ENCODE measurements at regions not wholly inside any gene's neighbourhood (a gene's known extent, or its start where the extent isn't known, plus 50 kb on each side); places are given as distances from the start of the nearest gene placed in this dataset.
A peak's percentile ranks its signal among the peaks of the same experiment; 100 is the strongest.

GRCh38 chr9:38255599-38255998 lies 136.9 kb upstream of the ALDH1B1 start:
- CTCF ChIA-PET (ENCODE audit: low intra/inter-chr PET ratio, low total read pairs), result no interaction called here
- TF ChIP-seq NFE2L2 (IDR thresholded peaks at IDR 0.05; ENCODE audit: low read length) (peak; percentile 60), RELA (CRISPR knock-in tag; IDR thresholded peaks at IDR 0.05) (no peak)
- Histone ChIP-seq H3K4me2 (ENCODE audit: low read depth, low read length) (no peak overlapping the region), H3K27ac (ENCODE audit: extremely low read length, insufficient read depth, low read length) (no peak overlapping the region), H3K9ac (ENCODE audit: insufficient read depth, low read depth, low read length) (no peak overlapping the region), H3K4me3 (replicated peaks in 1 of 3; ENCODE audit: insufficient read depth in 1 of 3, low read depth in 2 of 3, low read length in 3 of 3) (no peak overlapping the region), H3K9me3 (ENCODE audit: low read length) (no peaks in the 10 kb centered on the region; the same call in 1 of the 2 replicates), H3K4me1 (ENCODE audit: insufficient read depth, low read length) (peaks cover 22% of the 10 kb centered on the region), H3K36me3 (replicated peaks in 1 of 2; ENCODE audit: control insufficient read depth in 1 of 2, insufficient read depth in 2 of 2, low read length in 2 of 2) (no peaks in the 10 kb centered on the region), H3K79me2 (ENCODE audit: insufficient read depth, low read length) (no peaks in the 10 kb centered on the region), H3K27me3 (ENCODE audit: control insufficient read depth in 1 of 2, insufficient read depth in 2 of 2, low read length in 2 of 2) (no peaks in the 10 kb centered on the region; a peak in 1 of 5 replicates), H4K20me1 (ENCODE audit: insufficient read depth, low read length) (no peaks in the 10 kb centered on the region), H2AFZ (ENCODE audit: low read length) (no peak overlapping the region)
- DNase-seq (ENCODE audit: low spot score), result no peak
- POLR2A ChIA-PET, result no interaction called here
- 36% methylated on average over 3 of the region's 3 CpGs for WGBS (ENCODE audit: low lambda C conversion rate)
- no peak for FAIRE-seq
- intact Hi-C loops (cut with micrococcal nuclease; ENCODE audit: unreplicated experiment), result no loop called here
- in situ Hi-C loops (cut with HindIII; ENCODE audit: extremely low pct_ligation_motif_present, low pct_unique_long_range_greater_than_20kb), result loop anchor here (10.0 kb wide), 2 partner anchors 161 to 351 kb away; partner anchors contain the start of gene SLC25A51
- no peak for ATAC-seq
- no TSS peak for BruUV-seq (replicated peaks)

- in situ Hi-C loops (cut with HindIII; ENCODE audit: extremely low pct_ligation_motif_present, low pct_unique_long_range_greater_than_20kb), result loop anchor here (10.0 kb wide), 2 partner anchors 160 to 350 kb away; partner anchors contain the start of gene SLC25A51
- WGBS (ENCODE audit: low lambda C conversion rate), result 54% methylated on average over 2 of the region's 2 CpGs
These were observed 137.7 kb upstream of the ALDH1B1 start for GRCh38 chr9:38254756-38255155.

More at GRCh38 chr9:38254756-38255155, 137.7 kb upstream of the ALDH1B1 start:
- no peak overlapping the region for H2AFZ ChIP-seq (ENCODE audit: low read length)
- CTCF ChIA-PET (ENCODE audit: low intra/inter-chr PET ratio, low total read pairs), result no interaction called here
- no peak overlapping the region for H3K4me3 ChIP-seq (replicated peaks in 1 of 3; ENCODE audit: insufficient read depth in 1 of 3, low read depth in 2 of 3, low read length in 3 of 3)
- no peaks in the 10 kb centered on the region for H4K20me1 ChIP-seq (ENCODE audit: insufficient read depth, low read length)
- POLR2A ChIA-PET, result no interaction called here
- no peak overlapping the region for H3K9ac ChIP-seq (ENCODE audit: insufficient read depth, low read depth, low read length)
- DNase-seq (ENCODE audit: low spot score) (no peak), FAIRE-seq (no peak), ATAC-seq (no peak)
- no peak overlapping the region for H3K4me2 ChIP-seq (ENCODE audit: low read depth, low read length)
- no peak for TF ChIP-seq NR2C2 (CRISPR knock-in tag; IDR thresholded peaks at IDR 0.05; ENCODE audit: borderline replicate concordance)
- no peak for TF ChIP-seq HMGA1 (CRISPR knock-in tag; conservative IDR thresholded peaks at IDR 0.05)
- no peak for TF ChIP-seq SIN3B (IDR thresholded peaks at IDR 0.05; ENCODE audit: low read length)
- no peak for TF ChIP-seq ZNF564 (CRISPR knock-in tag; IDR thresholded peaks at IDR 0.05)
- TF ChIP-seq ZNF704 (CRISPR knock-in tag; IDR thresholded peaks at IDR 0.05; ENCODE audit: borderline replicate concordance), result no peak
- no peak for TF ChIP-seq ZNF800 (CRISPR knock-in tag; IDR thresholded peaks at IDR 0.05)
- TF ChIP-seq ZBTB20 (CRISPR knock-in tag; IDR thresholded peaks at IDR 0.05; ENCODE audit: borderline replicate concordance, low read depth), result no peak
- no peak for TF ChIP-seq ZNF598 (CRISPR knock-in tag; IDR thresholded peaks at IDR 0.05; ENCODE audit: borderline replicate concordance)
- no peak for TF ChIP-seq ZNF501 (CRISPR knock-in tag; IDR thresholded peaks at IDR 0.05)
- no peak for TF ChIP-seq ATAD3A (CRISPR knock-in tag; IDR thresholded peaks at IDR 0.05)
- no peak for TF ChIP-seq PCBP2 (optimal IDR thresholded peaks at IDR 0.05; ENCODE audit: low read depth, low read length, poor library complexity, severe bottlenecking)
- no peaks in the 10 kb centered on the region for H3K36me3 ChIP-seq (replicated peaks in 1 of 2; ENCODE audit: control insufficient read depth in 1 of 2, insufficient read depth in 2 of 2, low read length in 2 of 2)
- peaks cover 22% of the 10 kb centered on the region for H3K4me1 ChIP-seq (ENCODE audit: insufficient read depth, low read length)
- intact Hi-C loops (cut with micrococcal nuclease; ENCODE audit: unreplicated experiment), result no loop called here
- no TSS peak for BruUV-seq (replicated peaks)
- no peak overlapping the region for H3K27ac ChIP-seq (ENCODE audit: extremely low read length, insufficient read depth, low read length)
- H3K27me3 ChIP-seq (ENCODE audit: control insufficient read depth in 1 of 2, insufficient read depth in 2 of 2, low read length in 2 of 2), result peaks cover 0 to 4% of the 10 kb centered on the region in 2 experiments; a peak in 2 of 5 replicates
- no peaks in the 10 kb centered on the region; the same call in 1 of the 2 replicates for H3K9me3 ChIP-seq (ENCODE audit: low read length)
- H3K79me2 ChIP-seq (ENCODE audit: insufficient read depth, low read length), result no peaks in the 10 kb centered on the region
